GM12878 (cell line): ENCODE measurements at regions not wholly inside any gene's neighbourhood (a gene's known extent, or its start where the extent isn't known, plus 50 kb on each side); places are given as distances from the start of the nearest gene placed in this dataset.

Experiments
- CBFB ChIP-seq: IDR thresholded peaks from 2 replicates; pipeline ENCODE4 v1.6.1; 2016; ENCODE audit warnings: antibody characterized with exemption, low read depth
- CTCF ChIP-seq, 3 experiments: IDR thresholded peaks in 2 of 3; conservative IDR thresholded peaks in 1 of 3; 2 replicates each; pipeline ENCODE4 v1.5.1; 2011; ENCODE audit warnings: low read depth in 3 of 3, low read length in 3 of 3, mild to moderate bottlenecking in 3 of 3, control low read depth in 2 of 3, moderate library complexity in 2 of 3, inconsistent platforms in 1 of 3, mixed read lengths in 1 of 3; ENCODE audit not compliant: control insufficient read depth in 2 of 3, insufficient read depth in 1 of 3; ENCODE audit errors: extremely low read depth in 1 of 3
- ETV6 ChIP-seq, 2 experiments: fragments of 450-650 bp in 1 of 2; IDR thresholded peaks in 1 of 2; conservative IDR thresholded peaks in 1 of 2; 2 replicates each; pipeline ENCODE4 v1.6.1; 2014; ENCODE audit warnings: antibody characterized with exemption in 1 of 2, borderline replicate concordance in 1 of 2, low read depth in 1 of 2, mild to moderate bottlenecking in 1 of 2, moderate library complexity in 1 of 2
- HCFC1 ChIP-seq: fragments of 150-350 bp; IDR thresholded peaks from 2 replicates; pipeline ENCODE4 v1.6.1; 2014; ENCODE audit warnings: low read length
- JUND ChIP-seq: IDR thresholded peaks from 2 replicates; pipeline ENCODE4 v1.6.1; 2012; ENCODE audit warnings: low read depth, mild to moderate bottlenecking, low read length, improper control_type of control experiment, moderate library complexity
- POLR2A ChIP-seq: IDR thresholded peaks from 2 replicates; pipeline ENCODE4 v1.6.1; 2011; ENCODE audit warnings: low read depth, mild to moderate bottlenecking, low read length

GRCh38 chr15:48010316-48010715, 110.5 kb upstream of the SLC24A5 start:
- TF ChIP-seq ETV6 (conservative IDR thresholded peaks at IDR 0.05 in 1 of 2, IDR thresholded peaks at IDR 0.05 in 1 of 2; ENCODE audit: borderline replicate concordance in 1 of 2, low read depth in 1 of 2), result no peak
- no peak for TF ChIP-seq HCFC1
- no peak for TF ChIP-seq POLR2A
- TF ChIP-seq JUND, result no peak
- no peak for TF ChIP-seq CBFB
- TF ChIP-seq CTCF (IDR thresholded peaks at IDR 0.05 in 2 of 3, conservative IDR thresholded peaks at IDR 0.05 in 1 of 3; ENCODE audit: control insufficient read depth in 2 of 3, extremely low read depth in 1 of 3, insufficient read depth in 1 of 3, low read depth in 3 of 3, low read length in 3 of 3), result no peak
